ENCODE measurements at regions not wholly inside any gene's neighbourhood (a gene's known extent, or its start where the extent isn't known, plus 50 kb on each side); places are given as distances from the start of the nearest gene placed in this dataset.

- Histone ChIP-seq H3K27ac (ENCODE audit: low read length in 2 of 2) (no peak overlapping the region), H4K20me1 (ENCODE audit: control insufficient read depth, insufficient read depth, low read length, poor library complexity, severe bottlenecking) (no peaks in the 10 kb centered on the region), H3K9ac (ENCODE audit: low read length) (no peak overlapping the region), H3K79me2 (ENCODE audit: control insufficient read depth, insufficient read depth, low read length) (no peaks in the 10 kb centered on the region), H3K4me2 (replicated peaks; ENCODE audit: low read depth, low read length, poor library complexity, severe bottlenecking) (no peak overlapping the region), H3K9me3 (ENCODE audit: control extremely low read depth in 1 of 3, control insufficient read depth in 2 of 3, insufficient read depth in 1 of 3, low read length in 2 of 3) (no peaks in the 10 kb centered on the region), H3K27me3 (replicated peaks in 1 of 4; ENCODE audit: control extremely low read depth in 1 of 4, control insufficient read depth in 3 of 4, insufficient read depth in 4 of 4, low read length in 3 of 4) (no peaks in the 10 kb centered on the region), H3K36me3 (replicated peaks in 1 of 2; ENCODE audit: control extremely low read depth in 1 of 2, control insufficient read depth in 1 of 2, extremely low read depth in 1 of 2, insufficient read depth in 2 of 2, low read length in 1 of 2) (peaks cover 0 to 3% of the 10 kb centered on the region in 2 experiments), H2AFZ (ENCODE audit: insufficient read depth, low read depth, low read length, poor library complexity, severe bottlenecking) (no peak overlapping the region), H3K4me1 (ENCODE audit: control insufficient read depth in 2 of 2, insufficient read depth in 2 of 2, low read length in 2 of 2) (no peaks in the 10 kb centered on the region), H3K4me3 (ENCODE audit: control extremely low read depth in 1 of 5, extremely low read depth in 1 of 5, insufficient read depth in 1 of 5, low read depth in 2 of 5, low read length in 4 of 5) (no peak overlapping the region)
- Mint-ChIP-seq H3K4me3 (no peak overlapping the region), H3K9me3 (ENCODE audit: insufficient read depth) (no peaks in the 10 kb centered on the region), H3K4me1 (no peaks in the 10 kb centered on the region), H3K27ac (no peak overlapping the region), H3K27me3 (no peaks in the 10 kb centered on the region)
- DNase-seq = no peak
- POLR2A ChIA-PET = no interaction called here
- intact Hi-C loops (cut with micrococcal nuclease) = no loop called here
- no peak for TF ChIP-seq CTCF (IDR thresholded peaks at IDR 0.05)
- no peak for TF ChIP-seq EZH2 (IDR thresholded peaks at IDR 0.05; ENCODE audit: borderline replicate concordance, insufficient read depth, low read depth, low read length, poor library complexity, severe bottlenecking)
- CTCF ChIA-PET = no interaction called here
- WGBS (ENCODE audit: insufficient coverage) = 100% methylated on average over 2 of the region's 8 CpGs
- ATAC-seq (ENCODE audit: low read depth) = no peak
Measured at GRCh38 chr7:66539902-66540375, 88.7 kb upstream of the KCTD7 start.

GRCh38 chr7:66542049-66542448 lies 86.6 kb upstream of the KCTD7 start:
- no peak for ATAC-seq (ENCODE audit: low read depth)
- Histone ChIP-seq H3K9me3 (ENCODE audit: control extremely low read depth in 1 of 3, control insufficient read depth in 2 of 3, insufficient read depth in 1 of 3, low read length in 2 of 3) (no peaks in the 10 kb centered on the region), H3K9ac (ENCODE audit: low read length) (no peak overlapping the region), H3K36me3 (replicated peaks in 1 of 2; ENCODE audit: control extremely low read depth in 1 of 2, control insufficient read depth in 1 of 2, extremely low read depth in 1 of 2, insufficient read depth in 2 of 2, low read length in 1 of 2) (peaks cover 0 to 11% of the 10 kb centered on the region in 2 experiments), H3K27me3 (replicated peaks in 1 of 4; ENCODE audit: control extremely low read depth in 1 of 4, control insufficient read depth in 3 of 4, insufficient read depth in 4 of 4, low read length in 3 of 4) (no peaks in the 10 kb centered on the region), H3K27ac (ENCODE audit: low read length in 2 of 2) (no peak overlapping the region), H2AFZ (ENCODE audit: insufficient read depth, low read depth, low read length, poor library complexity, severe bottlenecking) (no peak overlapping the region), H4K20me1 (ENCODE audit: control insufficient read depth, insufficient read depth, low read length, poor library complexity, severe bottlenecking) (no peaks in the 10 kb centered on the region), H3K4me1 (ENCODE audit: control insufficient read depth in 2 of 2, insufficient read depth in 2 of 2, low read length in 2 of 2) (no peaks in the 10 kb centered on the region), H3K79me2 (ENCODE audit: control insufficient read depth, insufficient read depth, low read length) (no peaks in the 10 kb centered on the region), H3K4me2 (replicated peaks; ENCODE audit: low read depth, low read length, poor library complexity, severe bottlenecking) (no peak overlapping the region), H3K4me3 (ENCODE audit: control extremely low read depth in 1 of 5, extremely low read depth in 1 of 5, insufficient read depth in 1 of 5, low read depth in 2 of 5, low read length in 4 of 5) (no peak overlapping the region)
- intact Hi-C loops (cut with micrococcal nuclease) = no loop called here
- Mint-ChIP-seq H3K27me3 (no peaks in the 10 kb centered on the region), H3K4me1 (no peaks in the 10 kb centered on the region), H3K4me3 (no peak overlapping the region), H3K27ac (no peak overlapping the region), H3K9me3 (ENCODE audit: insufficient read depth) (no peaks in the 10 kb centered on the region)
- 100% methylated on average over 1 of the region's 5 CpGs for WGBS (ENCODE audit: insufficient coverage)
- no peak for DNase-seq
- ChIA-PET POLR2A (no interaction called here), CTCF (no interaction called here)
- TF ChIP-seq EZH2 (IDR thresholded peaks at IDR 0.05; ENCODE audit: borderline replicate concordance, insufficient read depth, low read depth, low read length, poor library complexity, severe bottlenecking) = no peak
- no peak for TF ChIP-seq CTCF (IDR thresholded peaks at IDR 0.05)

All from B cell (primary cell).